ENCODE measurements at regions not wholly inside any gene's neighbourhood (a gene's known extent, or its start where the extent isn't known, plus 50 kb on each side); places are given as distances from the start of the nearest gene placed in this dataset.

- no peaks in the 10 kb centered on the region for H3K4me1 ChIP-seq
- DNase-seq (ENCODE audit: low spot score) = no peak
- TF ChIP-seq CTCF (IDR thresholded peaks at IDR 0.05) = no peak
Measured at GRCh38 chr3:25107918-25108617, 320.0 kb upstream of the RARB start.

GRCh38 chr3:25110642-25111041 lies 317.4 kb upstream of the RARB start:
- H3K36me3 ChIP-seq = no peaks in the 10 kb centered on the region
- H3K27me3 ChIP-seq = no peaks in the 10 kb centered on the region
- no peaks in the 10 kb centered on the region for H3K9me3 ChIP-seq
- no peak for TF ChIP-seq CTCF (IDR thresholded peaks at IDR 0.05)
- no peaks in the 10 kb centered on the region for H3K4me1 ChIP-seq
- H3K27ac ChIP-seq = no peak overlapping the region
- DNase-seq (ENCODE audit: low spot score) = no peak
- no peak overlapping the region for H3K4me3 ChIP-seq

More at GRCh38 chr3:25107918-25108617, 320.0 kb upstream of the RARB start:
- H3K9me3 ChIP-seq = no peaks in the 10 kb centered on the region
- H3K36me3 ChIP-seq = no peaks in the 10 kb centered on the region
- H3K27ac ChIP-seq = no peak overlapping the region
- no peak overlapping the region for H3K4me3 ChIP-seq
- H3K27me3 ChIP-seq = no peaks in the 10 kb centered on the region

- H3K4me3 ChIP-seq = no peak overlapping the region
- DNase-seq (ENCODE audit: low spot score) = no peak
- H3K4me1 ChIP-seq = no peaks in the 10 kb centered on the region
- H3K27me3 ChIP-seq = no peaks in the 10 kb centered on the region
- H3K36me3 ChIP-seq = no peaks in the 10 kb centered on the region
- TF ChIP-seq CTCF (IDR thresholded peaks at IDR 0.05) = no peak
- H3K27ac ChIP-seq = peak overlapping the region in 1 of 2 donors; percentile 43
- H3K9me3 ChIP-seq = no peaks in the 10 kb centered on the region
Measured at GRCh38 chr3:25113891-25114290, 314.2 kb upstream of the RARB start.

GRCh38 chr3:25114532-25114931 lies 313.5 kb upstream of the RARB start:
- Histone ChIP-seq H3K9me3 (no peaks in the 10 kb centered on the region), H3K4me1 (no peaks in the 10 kb centered on the region), H3K27ac (peak overlapping the region in 1 of 2 donors; percentile 43), H3K4me3 (no peak overlapping the region), H3K36me3 (no peaks in the 10 kb centered on the region), H3K27me3 (no peaks in the 10 kb centered on the region)
- TF ChIP-seq CTCF (IDR thresholded peaks at IDR 0.05) = no peak
- no peak for DNase-seq (ENCODE audit: low spot score)

GRCh38 chr3:25117005-25117593 lies 311.0 kb upstream of the RARB start:
- Histone ChIP-seq H3K9me3 (no peaks in the 10 kb centered on the region), H3K4me3 (no peak overlapping the region), H3K36me3 (no peaks in the 10 kb centered on the region), H3K4me1 (no peaks in the 10 kb centered on the region), H3K27me3 (no peaks in the 10 kb centered on the region), H3K27ac (no peak overlapping the region)
- DNase-seq (ENCODE audit: low spot score) = no peak
- no peak for TF ChIP-seq CTCF (IDR thresholded peaks at IDR 0.05)

Measured in right atrium auricular region (tissue), 2 donors.